ENCODE measurements at regions not wholly inside any gene's neighbourhood (a gene's known extent, or its start where the extent isn't known, plus 50 kb on each side); places are given as distances from the start of the nearest gene placed in this dataset.

DNA sequence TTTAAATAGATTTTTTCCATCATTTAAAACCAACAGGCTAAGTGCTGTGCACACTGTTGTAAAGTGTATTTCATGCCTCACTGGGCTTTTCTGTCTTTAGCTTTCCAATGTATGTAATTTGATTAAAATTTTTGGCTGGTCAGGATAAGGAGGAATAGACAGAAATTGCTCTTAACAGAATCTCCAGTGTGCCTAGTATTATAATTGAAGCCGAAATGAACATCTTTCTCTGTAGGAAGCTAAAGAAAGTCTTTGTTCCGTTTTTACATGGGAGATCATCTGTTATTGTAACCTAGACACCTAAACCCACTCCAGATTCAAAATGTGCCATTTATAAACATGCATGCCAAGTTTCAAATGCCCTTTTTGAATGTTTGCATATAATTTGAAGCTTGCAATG, 54.5 kb upstream of the SMIM15 start:
- TF ChIP-seq, protein P1, sequence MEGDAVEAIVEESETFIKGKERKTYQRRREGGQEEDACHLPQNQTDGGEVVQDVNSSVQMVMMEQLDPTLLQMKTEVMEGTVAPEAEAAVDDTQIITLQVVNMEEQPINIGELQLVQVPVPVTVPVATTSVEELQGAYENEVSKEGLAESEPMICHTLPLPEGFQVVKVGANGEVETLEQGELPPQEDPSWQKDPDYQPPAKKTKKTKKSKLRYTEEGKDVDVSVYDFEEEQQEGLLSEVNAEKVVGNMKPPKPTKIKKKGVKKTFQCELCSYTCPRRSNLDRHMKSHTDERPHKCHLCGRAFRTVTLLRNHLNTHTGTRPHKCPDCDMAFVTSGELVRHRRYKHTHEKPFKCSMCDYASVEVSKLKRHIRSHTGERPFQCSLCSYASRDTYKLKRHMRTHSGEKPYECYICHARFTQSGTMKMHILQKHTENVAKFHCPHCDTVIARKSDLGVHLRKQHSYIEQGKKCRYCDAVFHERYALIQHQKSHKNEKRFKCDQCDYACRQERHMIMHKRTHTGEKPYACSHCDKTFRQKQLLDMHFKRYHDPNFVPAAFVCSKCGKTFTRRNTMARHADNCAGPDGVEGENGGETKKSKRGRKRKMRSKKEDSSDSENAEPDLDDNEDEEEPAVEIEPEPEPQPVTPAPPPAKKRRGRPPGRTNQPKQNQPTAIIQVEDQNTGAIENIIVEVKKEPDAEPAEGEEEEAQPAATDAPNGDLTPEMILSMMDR (IDR thresholded peaks at IDR 0.05) = no peak
- TF ChIP-seq, protein P2, sequence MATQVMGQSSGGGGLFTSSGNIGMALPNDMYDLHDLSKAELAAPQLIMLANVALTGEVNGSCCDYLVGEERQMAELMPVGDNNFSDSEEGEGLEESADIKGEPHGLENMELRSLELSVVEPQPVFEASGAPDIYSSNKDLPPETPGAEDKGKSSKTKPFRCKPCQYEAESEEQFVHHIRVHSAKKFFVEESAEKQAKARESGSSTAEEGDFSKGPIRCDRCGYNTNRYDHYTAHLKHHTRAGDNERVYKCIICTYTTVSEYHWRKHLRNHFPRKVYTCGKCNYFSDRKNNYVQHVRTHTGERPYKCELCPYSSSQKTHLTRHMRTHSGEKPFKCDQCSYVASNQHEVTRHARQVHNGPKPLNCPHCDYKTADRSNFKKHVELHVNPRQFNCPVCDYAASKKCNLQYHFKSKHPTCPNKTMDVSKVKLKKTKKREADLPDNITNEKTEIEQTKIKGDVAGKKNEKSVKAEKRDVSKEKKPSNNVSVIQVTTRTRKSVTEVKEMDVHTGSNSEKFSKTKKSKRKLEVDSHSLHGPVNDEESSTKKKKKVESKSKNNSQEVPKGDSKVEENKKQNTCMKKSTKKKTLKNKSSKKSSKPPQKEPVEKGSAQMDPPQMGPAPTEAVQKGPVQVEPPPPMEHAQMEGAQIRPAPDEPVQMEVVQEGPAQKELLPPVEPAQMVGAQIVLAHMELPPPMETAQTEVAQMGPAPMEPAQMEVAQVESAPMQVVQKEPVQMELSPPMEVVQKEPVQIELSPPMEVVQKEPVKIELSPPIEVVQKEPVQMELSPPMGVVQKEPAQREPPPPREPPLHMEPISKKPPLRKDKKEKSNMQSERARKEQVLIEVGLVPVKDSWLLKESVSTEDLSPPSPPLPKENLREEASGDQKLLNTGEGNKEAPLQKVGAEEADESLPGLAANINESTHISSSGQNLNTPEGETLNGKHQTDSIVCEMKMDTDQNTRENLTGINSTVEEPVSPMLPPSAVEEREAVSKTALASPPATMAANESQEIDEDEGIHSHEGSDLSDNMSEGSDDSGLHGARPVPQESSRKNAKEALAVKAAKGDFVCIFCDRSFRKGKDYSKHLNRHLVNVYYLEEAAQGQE (IDR thresholded peaks at IDR 0.05; ENCODE audit: insufficient read depth in 1 of 2, low read depth in 2 of 2, low read length in 1 of 2) = no peak
- TF ChIP-seq POLR2AphosphoS5 (IDR thresholded peaks at IDR 0.05; ENCODE audit: low read depth, low read length) = no peak
- TF ChIP-seq SIN3A (IDR thresholded peaks at IDR 0.05; ENCODE audit: borderline replicate concordance, insufficient read depth, low read depth, low read length) = no peak
- no peak for TF ChIP-seq TCF7L2 (IDR thresholded peaks at IDR 0.05; ENCODE audit: low read depth, low read length)
